Trophoblast cell (in vitro differentiated cells and primary cell): ENCODE measurements at regions not wholly inside any gene's neighbourhood (a gene's known extent, or its start where the extent isn't known, plus 50 kb on each side); places are given as distances from the start of the nearest gene placed in this dataset.

Experiments used
- DNase-seq, 2 donors: peaks; one replicate each; pipeline ENCODE4 v3.0.0-alpha.2; 2016
- H2AFZ ChIP-seq: 2 replicates; pipeline ENCODE4 v1.6.1; 2013; ENCODE audit warnings: low read length, moderate library complexity, mild to moderate bottlenecking; ENCODE audit not compliant: insufficient read depth, poor library complexity
- H2AK5ac ChIP-seq: 2 replicates; pipeline ENCODE4 v1.6.1; 2013; ENCODE audit warnings: mild to moderate bottlenecking, low read length
- H2BK120ac ChIP-seq: 2 replicates; pipeline ENCODE4 v1.6.1; 2013; ENCODE audit warnings: low read length, mild to moderate bottlenecking, moderate library complexity; ENCODE audit not compliant: insufficient read depth, poor library complexity
- H2BK12ac ChIP-seq: 2 replicates; pipeline ENCODE4 v1.6.1; 2013; ENCODE audit warnings: mild to moderate bottlenecking, low read length, moderate library complexity
- H2BK5ac ChIP-seq: 2 replicates; pipeline ENCODE4 v1.6.1; 2013; ENCODE audit warnings: low read length, low read depth, moderate library complexity, mild to moderate bottlenecking; ENCODE audit not compliant: poor library complexity
- H3K14ac ChIP-seq: 2 replicates; pipeline ENCODE4 v1.6.1; 2013; ENCODE audit warnings: mild to moderate bottlenecking, low read length
- H3K18ac ChIP-seq: 2 replicates; pipeline ENCODE4 v1.6.1; 2013; ENCODE audit warnings: mild to moderate bottlenecking, low read length
- H3K23ac ChIP-seq: 2 replicates; pipeline ENCODE4 v1.6.1; 2013; ENCODE audit warnings: low read length
- H3K27ac ChIP-seq: 2 replicates; pipeline ENCODE4 v1.5.1; 2013; ENCODE audit warnings: low read depth, mild to moderate bottlenecking, inconsistent platforms, low read length, moderate library complexity
- H3K27me3 ChIP-seq: 2 replicates; pipeline ENCODE4 v1.6.1; 2013; ENCODE audit warnings: inconsistent platforms, mild to moderate bottlenecking, low read length, moderate library complexity; ENCODE audit not compliant: insufficient read depth
- H3K36me3 ChIP-seq, 2 experiments: 1 replicate in 1 of 2; 2 replicates in 1 of 2; pipeline ENCODE4 v1.6.1; 2013; ENCODE audit warnings: low read length in 2 of 2, mild to moderate bottlenecking in 2 of 2, moderate library complexity in 1 of 2; ENCODE audit not compliant: insufficient read depth in 2 of 2, control insufficient read depth in 1 of 2
- H3K4ac ChIP-seq: 2 replicates; pipeline ENCODE4 v1.6.1; 2013; ENCODE audit warnings: low read depth, mild to moderate bottlenecking, low read length, moderate library complexity
- H3K4me1 ChIP-seq, 2 experiments: 1 replicate in 1 of 2; 2 replicates in 1 of 2; pipeline ENCODE4 v1.6.1; 2013; ENCODE audit warnings: low read length in 2 of 2, mild to moderate bottlenecking in 2 of 2, moderate library complexity in 1 of 2; ENCODE audit not compliant: insufficient read depth in 2 of 2, control insufficient read depth in 1 of 2
- H3K4me2 ChIP-seq: 2 replicates; pipeline ENCODE4 v1.6.1; 2013; ENCODE audit warnings: inconsistent platforms, mild to moderate bottlenecking, low read length, moderate library complexity
- H3K4me3 ChIP-seq: 2 replicates; pipeline ENCODE4 v1.5.1; 2013; ENCODE audit warnings: mild to moderate bottlenecking, low read depth, low read length, inconsistent platforms
- H3K79me1 ChIP-seq: one replicate; pipeline ENCODE4 v1.6.1; 2013; ENCODE audit warnings: low read length
- H3K79me2 ChIP-seq: 2 replicates; pipeline ENCODE4 v1.6.1; 2013; ENCODE audit warnings: low read length, mild to moderate bottlenecking; ENCODE audit not compliant: control insufficient read depth, insufficient read depth, poor library complexity
- H3K9ac ChIP-seq: 2 replicates; pipeline ENCODE4 v1.6.1; 2013; ENCODE audit warnings: mild to moderate bottlenecking, low read length
- H3K9me3 ChIP-seq: 2 replicates; pipeline ENCODE4 v1.6.1; 2013; ENCODE audit warnings: low read depth, mild to moderate bottlenecking, control low read depth, inconsistent platforms, low read length; ENCODE audit not compliant: insufficient read depth
- H4K12ac ChIP-seq: 2 replicates; pipeline ENCODE4 v1.6.1; 2013; ENCODE audit warnings: low read depth, mild to moderate bottlenecking, low read length, moderate library complexity
- H4K8ac ChIP-seq: 2 replicates; pipeline ENCODE4 v1.6.1; 2013; ENCODE audit warnings: low read depth, mild to moderate bottlenecking, low read length, moderate library complexity
- H4K91ac ChIP-seq: one replicate; pipeline ENCODE4 v1.6.1; 2013; ENCODE audit warnings: low read depth, mild to moderate bottlenecking, low read length, moderate library complexity
- WGBS: extraction: QIAGEN DNeasy Blood & Tissue Kit; methylation state at CpG from one replicate; pipeline ENCODE4 v1.1.7; 2013; ENCODE audit warnings: missing lambda C conversion rate; ENCODE audit not compliant: insufficient read length, insufficient coverage; ENCODE audit errors: extremely low coverage; 5-methylcytosine and 5-hydroxymethylcytosine counted together

DNA sequence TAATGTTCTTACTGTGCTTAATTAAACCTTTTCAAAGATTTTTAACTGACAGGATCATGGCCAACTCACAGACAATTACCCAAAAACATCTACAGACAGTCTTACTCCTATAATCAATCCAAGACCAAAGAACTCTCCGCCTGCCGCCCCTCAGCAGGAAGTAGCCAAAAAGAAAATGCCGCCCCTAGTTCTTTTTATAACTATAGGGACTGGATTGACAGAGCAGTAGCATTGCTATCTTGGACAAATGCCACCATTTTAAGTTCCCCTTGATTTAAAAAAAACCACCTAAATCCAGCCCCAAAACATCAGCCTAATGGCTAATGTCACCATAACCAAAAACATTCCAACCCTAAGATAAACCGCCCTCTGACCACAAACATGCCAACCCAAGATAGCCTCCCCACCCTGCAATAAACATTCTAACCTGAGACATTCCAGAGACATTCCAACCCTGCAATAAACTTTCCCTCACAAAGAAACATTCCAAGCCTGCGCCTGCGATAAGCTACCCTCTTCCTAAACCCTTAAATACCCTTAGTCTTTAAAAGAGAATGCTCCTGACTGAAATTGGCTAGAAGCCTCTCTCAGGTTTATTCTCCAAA is 77.0 kb downstream of the COQ2 start:
- Histone ChIP-seq H4K8ac (no peak overlapping the region), H3K9me3 (peaks cover 3% of the 10 kb centered on the region), H2BK120ac (no peak overlapping the region), H3K14ac (no peak overlapping the region), H3K36me3 (peaks cover 0 to 4% of the 10 kb centered on the region in 2 experiments), H4K12ac (no peak overlapping the region), H3K79me1 (peaks cover 6% of the 10 kb centered on the region), H3K18ac (no peak overlapping the region), H2BK5ac (peak overlapping the region; percentile 61), H3K4me3 (no peak overlapping the region), H3K79me2 (no peaks in the 10 kb centered on the region), H3K4ac (no peak overlapping the region), H3K27me3 (no peaks in the 10 kb centered on the region), H3K4me1 (peaks cover 0 to 2% of the 10 kb centered on the region in 2 experiments), H3K9ac (no peak overlapping the region), H2AK5ac (no peak overlapping the region), H4K91ac (no peak overlapping the region), H3K23ac (no peak overlapping the region), H2BK12ac (no peak overlapping the region), H3K27ac (peak overlapping the region; percentile 84), H3K4me2 (no peak overlapping the region), H2AFZ (no peak overlapping the region)
- DNase-seq = peak; percentile 86 to 92
- no CpG with 5 or more reads among the region's 6 CpGs for WGBS

DNA sequence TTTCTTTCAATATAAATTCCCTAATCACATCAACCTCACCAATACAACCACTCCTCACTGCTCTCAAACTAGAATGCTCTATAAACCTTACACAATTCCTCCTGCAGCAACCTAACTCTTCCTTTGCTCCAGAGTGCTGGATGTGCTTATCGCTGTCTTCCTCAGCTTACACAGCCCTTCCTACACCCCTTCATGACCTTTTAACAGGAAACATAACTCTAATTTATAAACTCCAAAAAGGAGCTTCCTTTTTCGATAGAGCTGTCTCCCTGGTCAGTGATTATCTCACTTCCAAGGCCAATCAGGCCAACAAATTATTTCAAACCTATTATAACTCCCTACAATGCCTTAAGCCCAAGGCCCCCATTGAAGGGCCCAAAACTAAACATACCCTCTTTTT is 78.8 kb downstream of the COQ2 start:
- Histone ChIP-seq H3K4ac (no peak overlapping the region), H3K4me1 (no peaks in the 10 kb centered on the region), H3K79me1 (peaks cover 6% of the 10 kb centered on the region), H2BK120ac (no peak overlapping the region), H3K4me3 (no peak overlapping the region), H3K23ac (no peak overlapping the region), H3K14ac (no peak overlapping the region), H2BK5ac (no peak overlapping the region), H2AFZ (no peak overlapping the region), H3K36me3 (peaks cover 0 to 4% of the 10 kb centered on the region in 2 experiments), H3K27me3 (no peaks in the 10 kb centered on the region), H4K12ac (no peak overlapping the region), H4K8ac (no peak overlapping the region), H3K18ac (no peak overlapping the region), H3K4me2 (no peak overlapping the region), H4K91ac (no peak overlapping the region), H2BK12ac (no peak overlapping the region), H2AK5ac (no peak overlapping the region), H3K27ac (no peak overlapping the region), H3K9ac (no peak overlapping the region), H3K9me3 (peaks cover 3% of the 10 kb centered on the region), H3K79me2 (no peaks in the 10 kb centered on the region)
- DNase-seq = no peak
- WGBS = no CpG with 5 or more reads among the region's 2 CpGs

DNA sequence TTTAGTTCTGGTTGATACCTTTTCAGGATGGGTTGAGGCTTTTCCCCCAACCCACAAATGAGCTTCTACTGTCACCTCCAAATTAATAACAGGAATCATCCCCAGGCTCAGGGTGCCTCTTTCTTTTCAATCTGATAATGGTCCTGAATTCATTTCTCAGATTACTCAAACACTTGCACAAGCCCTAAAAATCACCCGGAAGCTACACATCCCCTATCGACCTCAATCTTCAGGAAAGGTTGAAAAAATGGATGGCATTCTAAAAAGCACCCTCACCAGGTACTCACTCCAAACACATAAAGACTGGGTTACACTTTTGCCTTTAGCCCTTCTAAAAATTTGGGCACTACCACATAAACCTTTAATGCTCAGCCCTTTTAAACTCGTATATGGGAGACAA is 79.9 kb downstream of the COQ2 start:
- Histone ChIP-seq H3K36me3 (peaks cover 0 to 4% of the 10 kb centered on the region in 2 experiments), H2BK120ac (no peak overlapping the region), H2BK5ac (no peak overlapping the region), H2AK5ac (no peak overlapping the region), H2AFZ (no peak overlapping the region), H3K27me3 (no peaks in the 10 kb centered on the region), H3K9me3 (peaks cover 2% of the 10 kb centered on the region), H4K8ac (no peak overlapping the region), H3K18ac (no peak overlapping the region), H4K91ac (no peak overlapping the region), H3K4me2 (no peak overlapping the region), H3K79me1 (peaks cover 6% of the 10 kb centered on the region), H3K4me1 (no peaks in the 10 kb centered on the region), H3K14ac (no peak overlapping the region), H3K23ac (no peak overlapping the region), H3K79me2 (no peaks in the 10 kb centered on the region), H2BK12ac (no peak overlapping the region), H3K4ac (no peak overlapping the region), H3K4me3 (no peak overlapping the region), H3K9ac (no peak overlapping the region), H4K12ac (no peak overlapping the region), H3K27ac (no peak overlapping the region)
- peak; percentile 52 to 74 for DNase-seq
- WGBS = no CpG with 5 or more reads among the region's 3 CpGs

DNA sequence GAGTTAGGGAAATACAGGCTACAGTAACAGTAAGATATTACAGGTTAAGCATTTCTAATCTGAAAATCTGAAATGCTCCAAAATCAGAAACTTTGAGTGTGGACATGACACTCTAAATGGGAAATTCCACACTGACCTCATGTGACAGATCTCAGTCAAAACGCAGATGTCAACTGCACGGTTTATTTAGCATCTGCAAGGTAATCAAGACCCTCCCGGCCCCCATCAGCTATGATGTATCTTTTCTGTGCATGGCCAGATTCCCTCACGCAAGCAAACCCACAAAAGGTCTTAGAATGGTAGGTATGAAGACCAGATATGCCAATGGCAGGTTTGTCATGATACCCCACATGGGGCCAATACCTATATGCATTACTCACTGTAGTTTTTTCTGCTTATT is 82.8 kb downstream of the COQ2 start:
- Histone ChIP-seq H3K9ac (no peak overlapping the region), H2BK12ac (no peak overlapping the region), H2BK120ac (no peak overlapping the region), H2BK5ac (no peak overlapping the region), H3K4ac (no peak overlapping the region), H3K23ac (no peak overlapping the region), H3K27ac (no peak overlapping the region), H4K12ac (no peak overlapping the region), H3K36me3 (no peaks in the 10 kb centered on the region), H3K27me3 (no peaks in the 10 kb centered on the region), H4K91ac (no peak overlapping the region), H2AK5ac (no peak overlapping the region), H3K4me1 (no peaks in the 10 kb centered on the region), H3K4me2 (no peak overlapping the region), H3K18ac (no peak overlapping the region), H3K4me3 (no peak overlapping the region), H2AFZ (no peak overlapping the region), H4K8ac (no peak overlapping the region), H3K14ac (no peak overlapping the region), H3K79me1 (peaks cover 3% of the 10 kb centered on the region), H3K79me2 (no peaks in the 10 kb centered on the region), H3K9me3 (no peaks in the 10 kb centered on the region)
- no CpG with 5 or more reads among the region's 4 CpGs for WGBS
- DNase-seq = peak; percentile 62 to 65
